Islet precursor cell (in vitro differentiated cells): ENCODE measurements at regions not wholly inside any gene's neighbourhood (a gene's known extent, or its start where the extent isn't known, plus 50 kb on each side); places are given as distances from the start of the nearest gene placed in this dataset.

ENCODE experiments used
- DNase-seq: peaks from one replicate; pipeline ENCODE4 v3.0.0-alpha.2; 2018

- DNase-seq: peak; percentile 43
Observed at GRCh38 chr22:44423556-44424358, 74.3 kb downstream of the RTL6 start.

- DNase-seq: peak; percentile 40
Observed at GRCh38 chr22:44422746-44423380, 75.2 kb downstream of the RTL6 start.

GRCh38 chr22:44419429-44419828, 78.6 kb downstream of the RTL6 start:
- no peak for DNase-seq

GRCh38 chr22:44413211-44413610, 84.8 kb downstream of the RTL6 start:
- peak; percentile 31 for DNase-seq

- peak; percentile 51 for DNase-seq
Observed at GRCh38 chr22:44412136-44412731, 85.8 kb downstream of the RTL6 start.

GRCh38 chr22:44411226-44412135, 86.6 kb downstream of the RTL6 start:
- DNase-seq: peak; percentile 51

GRCh38 chr22:44410451-44410991, 87.5 kb downstream of the RTL6 start:
- DNase-seq: peak; percentile 37

GRCh38 chr22:44409974-44410316, 88.1 kb downstream of the RTL6 start:
- peak; percentile 46 for DNase-seq

- DNase-seq: peak; percentile 44
Observed at GRCh38 chr22:44409211-44409973, 88.6 kb downstream of the RTL6 start.

GRCh38 chr22:44408829-44409192, 89.2 kb downstream of the RTL6 start:
- peak; percentile 29 for DNase-seq

GRCh38 chr22:44407987-44408828, 89.8 kb downstream of the RTL6 start:
- peak; percentile 42 for DNase-seq

GRCh38 chr22:44407171-44407986, 90.7 kb downstream of the RTL6 start:
- peak; percentile 46 for DNase-seq

GRCh38 chr22:44406341-44407170, 91.5 kb downstream of the RTL6 start:
- peak; percentile 46 for DNase-seq

- DNase-seq: peak; percentile 22
Observed at GRCh38 chr22:44405661-44406060, 92.4 kb downstream of the RTL6 start.

- DNase-seq: peak; percentile 35
Observed at GRCh38 chr22:44404341-44405020, 91.7 kb upstream of the SHISAL1 start.

- peak; percentile 45 for DNase-seq
Observed at GRCh38 chr22:44403602-44404329, 91.0 kb upstream of the SHISAL1 start.

GRCh38 chr22:44403166-44403565, 90.4 kb upstream of the SHISAL1 start:
- DNase-seq: peak; percentile 33
